MCF 10A (cell line): ENCODE measurements at regions not wholly inside any gene's neighbourhood (a gene's known extent, or its start where the extent isn't known, plus 50 kb on each side); places are given as distances from the start of the nearest gene placed in this dataset.

Experiments
- BruUV-seq: library from RNA; stranded (reverse); fragments of 400-500 nt; replicated peaks from 2 replicates; lab custom pipeline; 2021; lab: Mats Ljungman, UMichigan
- CTCF ChIA-PET: fragments of 300-600 bp; sonication (Branson Sonifier 250); formaldehyde crosslinking; extraction: SDS; loops from one replicate; lab custom pipeline; 2021; ENCODE audit warnings: antibody characterized with exemption, inconsistent platforms; lab: Yijun Ruan, JAX
- POLR2A ChIA-PET: fragments of 300-600, 350-650 bp; sonication (Branson Sonifier 250); formaldehyde crosslinking; extraction: SDS; loops from one replicate; lab custom pipeline; 2020; ENCODE audit warnings: antibody characterized with exemption, inconsistent platforms; lab: Yijun Ruan, JAX
- DNase-seq: peaks from one replicate; pipeline ENCODE4 v3.0.0-alpha.2; 2018; ENCODE audit not compliant: unreplicated experiment
- H3K27ac Mint-ChIP-seq: one replicate; pipeline ENCODE4 v1.8.0; 2022; ENCODE audit warnings: mild to moderate bottlenecking, low read depth, mixed read lengths; ENCODE audit not compliant: unreplicated experiment
- H3K27me3 Mint-ChIP-seq: one replicate; pipeline ENCODE4 v1.8.0; 2022; ENCODE audit warnings: mixed read lengths; ENCODE audit not compliant: insufficient read depth, unreplicated experiment
- H3K36me3 Mint-ChIP-seq: one replicate; pipeline ENCODE4 v1.8.0; 2022; ENCODE audit warnings: mild to moderate bottlenecking, moderate library complexity, mixed read lengths; ENCODE audit not compliant: insufficient read depth, unreplicated experiment
- H3K4me1 Mint-ChIP-seq: one replicate; pipeline ENCODE4 v1.8.0; 2022; ENCODE audit warnings: mixed read lengths; ENCODE audit not compliant: insufficient read depth, unreplicated experiment
- H3K4me3 Mint-ChIP-seq: one replicate; pipeline ENCODE4 v1.8.0; 2022; ENCODE audit warnings: mild to moderate bottlenecking, moderate library complexity, mixed read lengths; ENCODE audit not compliant: unreplicated experiment
- H3K9me3 Mint-ChIP-seq: one replicate; pipeline ENCODE4 v1.8.0; 2022; ENCODE audit warnings: mixed read lengths; ENCODE audit not compliant: unreplicated experiment
- CTCF ChIP-seq: fragments of 200-600 bp; IDR thresholded peaks from one replicate; pipeline ENCODE4 v1.8.0; 2022; ENCODE audit warnings: antibody characterized with exemption, mild to moderate bottlenecking; ENCODE audit not compliant: unreplicated experiment
- intact Hi-C: fragments of 100-400 bp; cut with micrococcal nuclease; formaldehyde crosslinking; loops from 2 replicates; pipeline ENCODE4 v1.14.1; 2022

- intact Hi-C loops: no loop called here
- TF ChIP-seq CTCF: no peak
- H3K4me3 Mint-ChIP-seq: no peak overlapping the region
- POLR2A ChIA-PET: interaction anchor here (0.7 kb wide), 1 partner anchor 604 kb away, joined by 3 read pairs; no protein-coding TSS in a partner anchor
- CTCF ChIA-PET: interaction anchor here (0.6 to 0.7 kb wide), 2 partner anchors 53 to 469 kb away, joined by 3 to 4 read pairs; no protein-coding TSS in a partner anchor
- H3K36me3 Mint-ChIP-seq: no peaks in the 10 kb centered on the region
- H3K27ac Mint-ChIP-seq: no peak overlapping the region
- no peaks in the 10 kb centered on the region for H3K27me3 Mint-ChIP-seq
- no peak for DNase-seq
- BruUV-seq: no TSS peak
- H3K9me3 Mint-ChIP-seq: no peaks in the 10 kb centered on the region
- no peaks in the 10 kb centered on the region for H3K4me1 Mint-ChIP-seq
Observed at GRCh38 chr2:37848451-37848850, 76.6 kb upstream of the RMDN2 start.

GRCh38 chr2:37849911-37850310 is 75.2 kb upstream of the RMDN2 start:
- no peaks in the 10 kb centered on the region for H3K9me3 Mint-ChIP-seq
- no TSS peak for BruUV-seq
- intact Hi-C loops: no loop called here

GRCh38 chr2:37851428-37851827 is 73.7 kb upstream of the RMDN2 start:
- Mint-ChIP-seq H3K4me1 (no peaks in the 10 kb centered on the region), H3K27ac (no peak overlapping the region), H3K9me3 (no peaks in the 10 kb centered on the region), H3K27me3 (no peaks in the 10 kb centered on the region), H3K36me3 (no peaks in the 10 kb centered on the region), H3K4me3 (no peak overlapping the region)
- no peak for DNase-seq
- no TSS peak for BruUV-seq
- intact Hi-C loops: no loop called here
- ChIA-PET CTCF (interaction anchor here (1.5 kb wide), 1 partner anchor 26 kb away, joined by 11 read pairs; no protein-coding TSS in a partner anchor), POLR2A (interaction anchor here (0.6 kb wide), 1 partner anchor 532 kb away, joined by 3 read pairs; no protein-coding TSS in a partner anchor)
- no peak for TF ChIP-seq CTCF

More at GRCh38 chr2:37849911-37850310, 75.2 kb upstream of the RMDN2 start:
- TF ChIP-seq CTCF: no peak
- Mint-ChIP-seq H3K4me3 (no peak overlapping the region), H3K36me3 (no peaks in the 10 kb centered on the region), H3K27ac (no peak overlapping the region), H3K4me1 (no peaks in the 10 kb centered on the region), H3K27me3 (no peaks in the 10 kb centered on the region)
- CTCF ChIA-PET: interaction anchor here (0.7 kb wide), 1 partner anchor 454 kb away, joined by 3 read pairs; no protein-coding TSS in a partner anchor
- DNase-seq: no peak
- POLR2A ChIA-PET: interaction anchor here (1.0 kb wide), 1 partner anchor 19 kb away, joined by 3 read pairs; no protein-coding TSS in a partner anchor

GRCh38 chr2:37851828-37852584 is 73.1 kb upstream of the RMDN2 start:
- Mint-ChIP-seq H3K4me3 (no peak overlapping the region), H3K36me3 (no peaks in the 10 kb centered on the region), H3K27me3 (no peaks in the 10 kb centered on the region), H3K9me3 (no peaks in the 10 kb centered on the region), H3K27ac (no peak overlapping the region), H3K4me1 (no peaks in the 10 kb centered on the region)
- intact Hi-C loops: no loop called here
- CTCF ChIA-PET: interaction anchor here (0.6 to 1.5 kb wide), 2 partner anchors 17 to 26 kb away, joined by 3 to 11 read pairs; no protein-coding TSS in a partner anchor
- BruUV-seq: no TSS peak
- TF ChIP-seq CTCF: no peak
- no peak for DNase-seq
- POLR2A ChIA-PET: interaction anchor here (0.8 kb wide), 1 partner anchor 233 kb away, joined by 3 read pairs; no protein-coding TSS in a partner anchor
